ENCODE measurements at regions not wholly inside any gene's neighbourhood (a gene's known extent, or its start where the extent isn't known, plus 50 kb on each side); places are given as distances from the start of the nearest gene placed in this dataset.

DNA sequence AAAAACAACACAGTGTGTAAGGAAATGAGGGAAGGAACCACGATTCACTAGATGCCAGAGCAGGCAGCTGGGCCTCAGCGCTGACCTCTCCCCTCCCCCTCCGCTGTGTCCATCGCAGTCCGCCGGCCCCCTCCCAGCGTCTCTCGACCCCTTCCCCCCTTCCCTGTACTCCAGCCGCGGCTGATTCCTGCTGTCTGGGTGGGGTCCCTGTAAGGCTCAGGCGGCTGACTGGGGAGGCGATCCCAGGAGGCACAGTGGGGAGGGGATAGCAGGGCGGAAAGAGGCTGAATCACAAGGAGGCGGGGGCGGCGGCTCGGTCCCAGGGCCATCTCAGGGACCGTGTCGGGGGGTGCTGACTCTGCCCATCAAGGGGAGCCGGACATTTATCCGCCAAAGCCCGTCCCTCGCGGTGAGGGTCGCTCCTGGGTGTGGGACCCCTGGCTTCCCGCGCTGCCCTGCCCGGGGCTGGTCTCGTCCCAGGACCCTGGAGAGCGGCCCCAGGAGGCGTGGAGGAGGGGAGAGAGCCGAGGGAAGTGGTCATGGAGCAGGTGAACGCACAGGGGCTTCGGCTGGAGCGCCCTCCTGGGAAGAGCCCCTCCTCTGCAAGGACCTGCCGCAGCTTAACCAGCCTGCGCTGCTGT, 241.9 kb downstream of the PTPRU start:
- H3K9me3 ChIP-seq (ENCODE audit: control insufficient read depth in 4 of 4, low read length in 3 of 4): no peaks in the 10 kb centered on the region
- H3K4me1 ChIP-seq (ENCODE audit: control insufficient read depth in 4 of 4, insufficient read depth in 4 of 4, low read length in 3 of 4): peaks cover 0 to under 1% (median 0%) of the 10 kb centered on the region in 4 donors
- WGBS: 13% methylated on average over 37 of the region's 37 CpGs
- no peak overlapping the region for H3K4me3 ChIP-seq (ENCODE audit: low read depth in 1 of 3, low read length in 3 of 3)
- DNase-seq (ENCODE audit: low spot score): no peak
- H3K27ac ChIP-seq (ENCODE audit: low read depth in 1 of 2, low read length in 2 of 2): no peak overlapping the region
- TF ChIP-seq NR2F2 (IDR thresholded peaks at IDR 0.05) (no peak), YY1 (IDR thresholded peaks at IDR 0.05) (no peak), FOXA1 (IDR thresholded peaks at IDR 0.05) (no peak), JUND (IDR thresholded peaks at IDR 0.05) (no peak), GABPA (IDR thresholded peaks at IDR 0.05 in 1 of 2, conservative IDR thresholded peaks at IDR 0.05 in 1 of 2) (no peak), RAD21 (IDR thresholded peaks at IDR 0.05) (no peak), EGR1 (IDR thresholded peaks at IDR 0.05; ENCODE audit: low read depth in 2 of 2) (no peak), TAF1 (conservative IDR thresholded peaks at IDR 0.05) (no peak), HNF4G (IDR thresholded peaks at IDR 0.05) (no peak), SP1 (IDR thresholded peaks at IDR 0.05) (no peak), RXRA (IDR thresholded peaks at IDR 0.05) (no peak), HNF4A (conservative IDR thresholded peaks at IDR 0.05) (no peak)
- TF ChIP-seq, protein P1, sequence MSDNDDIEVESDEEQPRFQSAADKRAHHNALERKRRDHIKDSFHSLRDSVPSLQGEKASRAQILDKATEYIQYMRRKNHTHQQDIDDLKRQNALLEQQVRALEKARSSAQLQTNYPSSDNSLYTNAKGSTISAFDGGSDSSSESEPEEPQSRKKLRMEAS (IDR thresholded peaks at IDR 0.05): no peak
- TF ChIP-seq, protein P2, sequence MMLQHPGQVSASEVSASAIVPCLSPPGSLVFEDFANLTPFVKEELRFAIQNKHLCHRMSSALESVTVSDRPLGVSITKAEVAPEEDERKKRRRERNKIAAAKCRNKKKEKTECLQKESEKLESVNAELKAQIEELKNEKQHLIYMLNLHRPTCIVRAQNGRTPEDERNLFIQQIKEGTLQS (IDR thresholded peaks at IDR 0.05): no peak
- TF ChIP-seq, protein P3, sequence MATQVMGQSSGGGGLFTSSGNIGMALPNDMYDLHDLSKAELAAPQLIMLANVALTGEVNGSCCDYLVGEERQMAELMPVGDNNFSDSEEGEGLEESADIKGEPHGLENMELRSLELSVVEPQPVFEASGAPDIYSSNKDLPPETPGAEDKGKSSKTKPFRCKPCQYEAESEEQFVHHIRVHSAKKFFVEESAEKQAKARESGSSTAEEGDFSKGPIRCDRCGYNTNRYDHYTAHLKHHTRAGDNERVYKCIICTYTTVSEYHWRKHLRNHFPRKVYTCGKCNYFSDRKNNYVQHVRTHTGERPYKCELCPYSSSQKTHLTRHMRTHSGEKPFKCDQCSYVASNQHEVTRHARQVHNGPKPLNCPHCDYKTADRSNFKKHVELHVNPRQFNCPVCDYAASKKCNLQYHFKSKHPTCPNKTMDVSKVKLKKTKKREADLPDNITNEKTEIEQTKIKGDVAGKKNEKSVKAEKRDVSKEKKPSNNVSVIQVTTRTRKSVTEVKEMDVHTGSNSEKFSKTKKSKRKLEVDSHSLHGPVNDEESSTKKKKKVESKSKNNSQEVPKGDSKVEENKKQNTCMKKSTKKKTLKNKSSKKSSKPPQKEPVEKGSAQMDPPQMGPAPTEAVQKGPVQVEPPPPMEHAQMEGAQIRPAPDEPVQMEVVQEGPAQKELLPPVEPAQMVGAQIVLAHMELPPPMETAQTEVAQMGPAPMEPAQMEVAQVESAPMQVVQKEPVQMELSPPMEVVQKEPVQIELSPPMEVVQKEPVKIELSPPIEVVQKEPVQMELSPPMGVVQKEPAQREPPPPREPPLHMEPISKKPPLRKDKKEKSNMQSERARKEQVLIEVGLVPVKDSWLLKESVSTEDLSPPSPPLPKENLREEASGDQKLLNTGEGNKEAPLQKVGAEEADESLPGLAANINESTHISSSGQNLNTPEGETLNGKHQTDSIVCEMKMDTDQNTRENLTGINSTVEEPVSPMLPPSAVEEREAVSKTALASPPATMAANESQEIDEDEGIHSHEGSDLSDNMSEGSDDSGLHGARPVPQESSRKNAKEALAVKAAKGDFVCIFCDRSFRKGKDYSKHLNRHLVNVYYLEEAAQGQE (IDR thresholded peaks at IDR 0.05): no peak
- TF ChIP-seq, protein P4, sequence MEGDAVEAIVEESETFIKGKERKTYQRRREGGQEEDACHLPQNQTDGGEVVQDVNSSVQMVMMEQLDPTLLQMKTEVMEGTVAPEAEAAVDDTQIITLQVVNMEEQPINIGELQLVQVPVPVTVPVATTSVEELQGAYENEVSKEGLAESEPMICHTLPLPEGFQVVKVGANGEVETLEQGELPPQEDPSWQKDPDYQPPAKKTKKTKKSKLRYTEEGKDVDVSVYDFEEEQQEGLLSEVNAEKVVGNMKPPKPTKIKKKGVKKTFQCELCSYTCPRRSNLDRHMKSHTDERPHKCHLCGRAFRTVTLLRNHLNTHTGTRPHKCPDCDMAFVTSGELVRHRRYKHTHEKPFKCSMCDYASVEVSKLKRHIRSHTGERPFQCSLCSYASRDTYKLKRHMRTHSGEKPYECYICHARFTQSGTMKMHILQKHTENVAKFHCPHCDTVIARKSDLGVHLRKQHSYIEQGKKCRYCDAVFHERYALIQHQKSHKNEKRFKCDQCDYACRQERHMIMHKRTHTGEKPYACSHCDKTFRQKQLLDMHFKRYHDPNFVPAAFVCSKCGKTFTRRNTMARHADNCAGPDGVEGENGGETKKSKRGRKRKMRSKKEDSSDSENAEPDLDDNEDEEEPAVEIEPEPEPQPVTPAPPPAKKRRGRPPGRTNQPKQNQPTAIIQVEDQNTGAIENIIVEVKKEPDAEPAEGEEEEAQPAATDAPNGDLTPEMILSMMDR (IDR thresholded peaks at IDR 0.05; ENCODE audit: low read depth, low read length, missing input control): no peak
- TF ChIP-seq, protein P5, sequence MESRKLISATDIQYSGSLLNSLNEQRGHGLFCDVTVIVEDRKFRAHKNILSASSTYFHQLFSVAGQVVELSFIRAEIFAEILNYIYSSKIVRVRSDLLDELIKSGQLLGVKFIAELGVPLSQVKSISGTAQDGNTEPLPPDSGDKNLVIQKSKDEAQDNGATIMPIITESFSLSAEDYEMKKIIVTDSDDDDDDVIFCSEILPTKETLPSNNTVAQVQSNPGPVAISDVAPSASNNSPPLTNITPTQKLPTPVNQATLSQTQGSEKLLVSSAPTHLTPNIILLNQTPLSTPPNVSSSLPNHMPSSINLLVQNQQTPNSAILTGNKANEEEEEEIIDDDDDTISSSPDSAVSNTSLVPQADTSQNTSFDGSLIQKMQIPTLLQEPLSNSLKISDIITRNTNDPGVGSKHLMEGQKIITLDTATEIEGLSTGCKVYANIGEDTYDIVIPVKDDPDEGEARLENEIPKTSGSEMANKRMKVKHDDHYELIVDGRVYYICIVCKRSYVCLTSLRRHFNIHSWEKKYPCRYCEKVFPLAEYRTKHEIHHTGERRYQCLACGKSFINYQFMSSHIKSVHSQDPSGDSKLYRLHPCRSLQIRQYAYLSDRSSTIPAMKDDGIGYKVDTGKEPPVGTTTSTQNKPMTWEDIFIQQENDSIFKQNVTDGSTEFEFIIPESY (IDR thresholded peaks at IDR 0.05): no peak
- H3K27me3 ChIP-seq (ENCODE audit: control insufficient read depth in 4 of 4, insufficient read depth in 4 of 4, low read length in 3 of 4): no peaks in the 10 kb centered on the region
- H3K9ac ChIP-seq (ENCODE audit: low read depth in 1 of 2, low read length in 2 of 2): no peak overlapping the region
- H3K36me3 ChIP-seq (ENCODE audit: control insufficient read depth in 4 of 4, insufficient read depth in 3 of 4, low read depth in 1 of 4, low read length in 3 of 4): no peaks in the 10 kb centered on the region
